ENCODE measurements at regions not wholly inside any gene's neighbourhood (a gene's known extent, or its start where the extent isn't known, plus 50 kb on each side); places are given as distances from the start of the nearest gene placed in this dataset.

DNA sequence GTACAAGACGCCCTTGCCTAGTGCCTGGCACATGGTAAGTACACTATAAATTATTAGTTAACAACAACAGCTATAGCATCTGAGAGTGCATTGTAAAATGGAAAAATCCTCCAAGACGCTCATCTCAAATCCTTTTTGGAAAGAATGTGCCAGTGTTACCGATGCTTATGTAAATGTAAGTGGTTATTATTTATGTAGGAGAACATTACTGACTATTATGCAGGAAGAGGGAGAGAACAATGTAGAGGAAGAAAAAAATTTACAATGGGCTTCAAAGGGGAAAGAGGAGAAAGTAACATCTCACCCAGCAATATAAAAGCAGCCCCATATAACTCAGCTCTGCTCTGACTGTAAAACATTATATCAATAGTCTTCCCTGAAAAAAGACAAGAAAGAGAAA is 155.3 kb upstream of the LPP start:
- CTCF ChIA-PET: no interaction called here
- FAIRE-seq (no peak), DNase-seq (ENCODE audit: low read depth, low spot score) (no peak)
- Histone ChIP-seq H3K27ac (ENCODE audit: insufficient read depth, low read depth, low read length) (no peak overlapping the region), H3K79me2 (ENCODE audit: control insufficient read depth, insufficient read depth, low read length) (no peaks in the 10 kb centered on the region), H3K9ac (replicated peaks; ENCODE audit: extremely low read depth, insufficient read depth, low read length) (no peak overlapping the region), H3K4me3 (replicated peaks in 1 of 3; ENCODE audit: insufficient read depth in 1 of 3, low read depth in 1 of 3, low read length in 3 of 3) (no peak overlapping the region), H3K36me3 (ENCODE audit: control insufficient read depth in 2 of 2, extremely low read depth in 1 of 2, insufficient read depth in 2 of 2, low read length in 2 of 2) (no peaks in the 10 kb centered on the region), H3K4me1 (ENCODE audit: control insufficient read depth, extremely low read depth, insufficient read depth, low read length) (peaks cover 7% of the 10 kb centered on the region), H3K9me3 (replicated peaks; ENCODE audit: control insufficient read depth, insufficient read depth, low read length) (no peaks in the 10 kb centered on the region), H4K20me1 (replicated peaks; ENCODE audit: control insufficient read depth, extremely low read depth, insufficient read depth, low read length) (no peaks in the 10 kb centered on the region), H2AFZ (ENCODE audit: low read depth, low read length) (no peak overlapping the region), H3K9me1 (replicated peaks; ENCODE audit: control insufficient read depth, extremely low read depth, insufficient read depth, low read length) (no peaks in the 10 kb centered on the region), H3K27me3 (ENCODE audit: control insufficient read depth in 2 of 2, insufficient read depth in 2 of 2, low read length in 2 of 2) (no peaks in the 10 kb centered on the region), H3K4me2 (ENCODE audit: insufficient read depth, low read length) (no peak overlapping the region)
- no TSS peak for BruUV-seq (replicated peaks)
- POLR2A ChIA-PET: no interaction called here
- dilution Hi-C loops (cut with MboI; ENCODE audit: extremely low pct_ligation_motif_present, low sequenced_read_pairs) (no loop called here), intact Hi-C loops (cut with micrococcal nuclease) (no loop called here)
- no peak for TF ChIP-seq EZH2 (IDR thresholded peaks at IDR 0.05; ENCODE audit: borderline replicate concordance, low read depth, low read length, severe bottlenecking)
- no peak for TF ChIP-seq POLR2A (IDR thresholded peaks at IDR 0.05; ENCODE audit: low read depth, low read length)
- TF ChIP-seq JUN (IDR thresholded peaks at IDR 0.05; ENCODE audit: borderline replicate concordance, insufficient read depth, insufficient read length, low read depth): no peak
- TF ChIP-seq, protein P1, sequence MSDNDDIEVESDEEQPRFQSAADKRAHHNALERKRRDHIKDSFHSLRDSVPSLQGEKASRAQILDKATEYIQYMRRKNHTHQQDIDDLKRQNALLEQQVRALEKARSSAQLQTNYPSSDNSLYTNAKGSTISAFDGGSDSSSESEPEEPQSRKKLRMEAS (IDR thresholded peaks at IDR 0.05; ENCODE audit: insufficient read depth, insufficient read length): no peak
- TF ChIP-seq POLR2AphosphoS5 (IDR thresholded peaks at IDR 0.05; ENCODE audit: insufficient read depth, low read depth, low read length): no peak
- TF ChIP-seq FOS (IDR thresholded peaks at IDR 0.05; ENCODE audit: borderline replicate concordance, insufficient read depth, low read length): no peak
- no peak for TF ChIP-seq MYC (IDR thresholded peaks at IDR 0.05; ENCODE audit: low read depth, low read length)
- TF ChIP-seq CTCF (IDR thresholded peaks at IDR 0.05; ENCODE audit: extremely low read depth in 1 of 2, insufficient read depth in 1 of 2, low read depth in 1 of 2, low read length in 2 of 2): no peak
